ENCODE measurements at regions not wholly inside any gene's neighbourhood (a gene's known extent, or its start where the extent isn't known, plus 50 kb on each side); places are given as distances from the start of the nearest gene placed in this dataset.

- no peak for TF ChIP-seq CTCF (IDR thresholded peaks at IDR 0.05)
- TF ChIP-seq POLR2A (IDR thresholded peaks at IDR 0.05) = no peak
- no peak for TF ChIP-seq POLR2AphosphoS5 (IDR thresholded peaks at IDR 0.05)
These were observed 163.3 kb upstream of the MAMLD1 start for GRCh38 chrX:150199803-150200202.
